Astrocyte of the spinal cord (primary cell): ENCODE measurements at regions not wholly inside any gene's neighbourhood (a gene's known extent, or its start where the extent isn't known, plus 50 kb on each side); places are given as distances from the start of the nearest gene placed in this dataset.

Experiments used
- DNase-seq: peaks from one replicate; pipeline ENCODE4 v3.0.0; 2011; ENCODE audit warnings: low read depth, low spot score
- H3K4me3 ChIP-seq: 2 replicates; pipeline ENCODE4 v1.5.1; 2011; ENCODE audit warnings: low read depth, mild to moderate bottlenecking, low read length, moderate library complexity
- in situ Hi-C: cut with HindIII; loops from 2 replicates; pipeline ENCODE4 v1.10.0; 2017; ENCODE audit warnings: low sequenced_read_pairs
- TF ChIP-seq, protein P1 (sequence below): IDR thresholded peaks from 2 replicates; pipeline ENCODE4 v1.5.1; 2012; ENCODE audit warnings: low read depth, mild to moderate bottlenecking, low read length, inconsistent platforms

DNA sequence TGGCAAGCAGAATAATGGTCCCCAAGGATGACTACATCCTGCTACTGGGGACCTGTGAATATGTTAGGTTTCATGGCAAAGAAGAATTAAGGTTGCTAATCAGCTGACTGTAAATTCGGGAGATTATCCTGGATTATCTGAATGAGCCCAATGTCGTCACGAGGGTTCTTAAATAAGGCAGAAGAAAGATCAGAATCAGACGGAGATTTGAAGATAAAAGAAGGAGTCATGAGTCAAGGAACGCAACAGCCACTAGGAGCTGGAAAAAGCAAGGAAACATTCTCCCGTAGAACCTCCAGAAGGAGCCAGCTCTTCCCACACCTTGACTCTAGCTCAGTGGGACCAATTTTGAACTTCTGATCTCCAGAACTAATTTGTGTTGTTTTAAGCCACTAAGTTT, 82.9 kb upstream of the APBB1IP start:
- TF ChIP-seq, protein P1, sequence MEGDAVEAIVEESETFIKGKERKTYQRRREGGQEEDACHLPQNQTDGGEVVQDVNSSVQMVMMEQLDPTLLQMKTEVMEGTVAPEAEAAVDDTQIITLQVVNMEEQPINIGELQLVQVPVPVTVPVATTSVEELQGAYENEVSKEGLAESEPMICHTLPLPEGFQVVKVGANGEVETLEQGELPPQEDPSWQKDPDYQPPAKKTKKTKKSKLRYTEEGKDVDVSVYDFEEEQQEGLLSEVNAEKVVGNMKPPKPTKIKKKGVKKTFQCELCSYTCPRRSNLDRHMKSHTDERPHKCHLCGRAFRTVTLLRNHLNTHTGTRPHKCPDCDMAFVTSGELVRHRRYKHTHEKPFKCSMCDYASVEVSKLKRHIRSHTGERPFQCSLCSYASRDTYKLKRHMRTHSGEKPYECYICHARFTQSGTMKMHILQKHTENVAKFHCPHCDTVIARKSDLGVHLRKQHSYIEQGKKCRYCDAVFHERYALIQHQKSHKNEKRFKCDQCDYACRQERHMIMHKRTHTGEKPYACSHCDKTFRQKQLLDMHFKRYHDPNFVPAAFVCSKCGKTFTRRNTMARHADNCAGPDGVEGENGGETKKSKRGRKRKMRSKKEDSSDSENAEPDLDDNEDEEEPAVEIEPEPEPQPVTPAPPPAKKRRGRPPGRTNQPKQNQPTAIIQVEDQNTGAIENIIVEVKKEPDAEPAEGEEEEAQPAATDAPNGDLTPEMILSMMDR = no peak
- DNase-seq = no peak
- in situ Hi-C loops = no loop called here
- no peak overlapping the region for H3K4me3 ChIP-seq

DNA sequence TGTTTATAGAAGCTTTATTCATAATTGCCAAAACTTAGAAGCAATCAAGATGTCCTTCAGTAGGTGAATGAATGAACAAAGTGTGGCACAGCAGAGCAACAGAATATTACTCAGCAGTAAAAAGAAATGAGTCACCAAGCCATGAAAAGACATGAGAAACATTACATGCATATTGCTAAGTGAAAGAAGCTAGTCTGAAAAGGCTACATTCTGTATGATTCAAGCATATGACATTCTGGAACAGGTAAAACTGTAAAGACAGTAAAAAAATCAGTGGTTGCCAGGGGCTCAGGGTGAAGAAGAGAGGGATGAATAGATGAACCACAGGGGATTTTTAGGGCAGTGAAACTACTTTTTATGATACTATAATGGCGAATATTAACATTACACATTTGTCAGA, 80.9 kb upstream of the APBB1IP start:
- in situ Hi-C loops = no loop called here
- TF ChIP-seq, protein P1 = no peak
- no peak overlapping the region for H3K4me3 ChIP-seq
- no peak for DNase-seq

DNA sequence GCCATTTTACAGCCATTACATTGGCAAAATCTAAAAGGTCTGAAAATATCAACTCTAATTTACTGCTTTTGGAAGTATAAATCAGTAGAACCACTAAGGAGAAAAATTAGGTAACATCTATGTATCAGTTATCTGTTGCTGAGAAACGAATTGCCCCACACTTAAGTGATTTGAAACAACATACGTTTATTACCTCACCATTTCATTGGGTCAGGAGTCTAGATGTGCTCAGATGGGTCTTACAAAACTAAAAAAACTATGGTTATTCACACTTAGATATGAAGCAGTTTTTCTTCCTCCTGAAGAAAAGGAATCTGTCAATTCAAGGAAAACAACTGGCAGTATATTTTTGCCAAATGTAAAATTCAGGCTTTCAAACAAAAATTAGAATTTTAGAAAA, 80.1 kb upstream of the APBB1IP start:
- no peak for DNase-seq
- in situ Hi-C loops = no loop called here
- no peak overlapping the region for H3K4me3 ChIP-seq
- TF ChIP-seq, protein P1 = no peak

DNA sequence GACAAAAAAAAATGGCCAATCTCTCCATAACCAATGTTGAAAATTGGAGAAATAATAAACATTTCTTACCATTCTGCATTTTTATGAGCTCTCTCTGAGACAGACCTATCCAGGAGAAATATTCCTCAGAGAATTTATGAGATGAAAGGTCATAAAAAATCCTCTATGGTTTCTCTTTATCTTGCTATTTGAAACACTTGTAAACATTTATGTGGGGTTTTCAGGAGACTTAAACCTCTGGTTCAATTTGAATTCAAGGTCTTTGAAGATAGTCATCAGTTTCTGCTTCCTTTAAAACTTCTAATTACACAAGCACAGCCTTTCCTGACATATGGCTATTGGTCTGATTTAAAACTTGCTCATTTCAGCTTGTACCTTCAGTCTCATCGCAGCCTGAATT, 78.5 kb upstream of the APBB1IP start:
- H3K4me3 ChIP-seq = no peak overlapping the region
- no peak for DNase-seq
- in situ Hi-C loops = no loop called here
- TF ChIP-seq, protein P1 = no peak

DNA sequence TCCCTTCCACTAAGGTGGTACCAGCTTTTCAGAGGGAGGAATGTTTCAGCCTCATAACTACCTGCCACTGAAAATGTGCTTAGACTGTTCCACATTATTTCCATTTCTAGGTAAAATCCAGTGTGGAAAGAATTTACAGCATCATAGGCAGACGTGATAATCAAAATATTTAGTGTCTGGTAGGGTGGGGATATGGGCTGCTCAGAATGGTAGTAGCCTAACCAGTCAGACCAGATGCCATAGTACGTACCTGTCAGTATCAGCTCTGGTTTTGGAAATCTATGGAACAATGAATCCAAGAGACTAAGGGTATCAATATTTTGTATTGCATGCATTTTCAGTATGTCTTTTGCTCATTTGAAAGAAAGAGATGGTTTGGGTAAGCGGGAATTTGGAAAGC, 76.8 kb upstream of the APBB1IP start:
- TF ChIP-seq, protein P1 = no peak
- in situ Hi-C loops = no loop called here
- no peak overlapping the region for H3K4me3 ChIP-seq
- no peak for DNase-seq

DNA sequence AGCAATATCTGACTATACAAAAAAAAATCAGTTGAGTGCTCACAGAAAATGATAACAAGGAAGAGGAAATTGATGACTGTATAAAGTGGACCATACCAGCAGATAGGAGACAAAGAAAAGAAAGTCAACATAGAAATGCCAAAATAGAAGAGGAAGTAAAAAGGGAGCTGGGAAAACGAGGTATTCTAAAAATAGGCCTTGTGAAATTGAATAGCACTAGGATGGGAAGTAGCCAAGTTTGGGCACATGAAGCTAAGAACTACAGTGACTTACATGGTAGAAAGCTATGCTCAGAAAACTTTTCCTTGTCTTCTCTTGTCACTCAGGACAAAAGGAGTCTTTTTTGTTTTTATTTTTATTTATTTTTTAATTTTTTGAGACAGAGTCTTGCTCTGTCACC, 76.2 kb upstream of the APBB1IP start:
- DNase-seq = no peak
- TF ChIP-seq, protein P1 = no peak
- no peak overlapping the region for H3K4me3 ChIP-seq
- in situ Hi-C loops = no loop called here
